ENCODE measurements at regions not wholly inside any gene's neighbourhood (a gene's known extent, or its start where the extent isn't known, plus 50 kb on each side); places are given as distances from the start of the nearest gene placed in this dataset.

GRCh38 chr16:85419503-85420408 is 193.4 kb upstream of the GSE1 start:
- Histone ChIP-seq H3K27ac (no peak overlapping the region), H4K20me1 (ENCODE audit: insufficient read depth) (peaks cover 5% of the 10 kb centered on the region; the same call in 1 of the 2 replicates), H3K27me3 (ENCODE audit: insufficient read depth, low read depth) (no peaks in the 10 kb centered on the region), H3K9me2 (ENCODE audit: insufficient read depth) (no peaks in the 10 kb centered on the region), H3K4me2 (no peak overlapping the region), H3K79me2 (ENCODE audit: low read depth) (no peaks in the 10 kb centered on the region), H2AFZ (no peak overlapping the region), H3F3A (ENCODE audit: insufficient read depth, low read depth) (peaks cover 15% of the 10 kb centered on the region; the same call in 1 of the 2 replicates), H3K4me3 (no peak overlapping the region), H3K9me3 (ENCODE audit: insufficient read depth, low read depth) (no peaks in the 10 kb centered on the region), H3K4me1 (replicated peaks; ENCODE audit: insufficient read depth) (peaks cover 20% of the 10 kb centered on the region), H3K36me3 (ENCODE audit: low read depth) (no peaks in the 10 kb centered on the region)
- ChIA-PET CTCF (interaction anchor here (0.5 to 1.0 kb wide), 4 partner anchors 34 to 190 kb away, joined by 3 to 7 read pairs (median 3); no protein-coding TSS in a partner anchor), POLR2A (ENCODE audit: unreplicated experiment) (interaction anchor here (0.6 kb wide), 1 partner anchor 145 kb away, joined by 4 read pairs; no protein-coding TSS in a partner anchor)
- BruUV-seq (replicated peaks), result no TSS peak
- TF ChIP-seq CTCF (conservative IDR thresholded peaks at IDR 0.05), result no peak
- TF ChIP-seq EZH2 (IDR thresholded peaks at IDR 0.05; ENCODE audit: low read depth), result no peak
- no peak for DNase-seq
- intact Hi-C loops (cut with micrococcal nuclease; ENCODE audit: unreplicated experiment), result loop anchor here (5.0 kb wide), 2 partner anchors 53 to 138 kb away; no protein-coding TSS in a partner anchor

GRCh38 chr16:85420501-85421337 is 192.4 kb upstream of the GSE1 start:
- H3K27ac ChIP-seq, result no peak overlapping the region

More at GRCh38 chr16:85420501-85421337, 192.4 kb upstream of the GSE1 start:
- intact Hi-C loops (cut with micrococcal nuclease; ENCODE audit: unreplicated experiment), result loop anchor here (5.0 kb wide), 2 partner anchors 52 to 137 kb away; no protein-coding TSS in a partner anchor
- peaks cover 20% of the 10 kb centered on the region for H3K4me1 ChIP-seq (replicated peaks; ENCODE audit: insufficient read depth)
- CTCF ChIA-PET, result interaction anchor here (0.5 to 2.2 kb wide), 7 partner anchors 35 to 201 kb away, joined by 3 to 7 read pairs (median 3); no protein-coding TSS in a partner anchor
- H3K36me3 ChIP-seq (ENCODE audit: low read depth), result no peaks in the 10 kb centered on the region
- peaks cover 5% of the 10 kb centered on the region; the same call in 1 of the 2 replicates for H4K20me1 ChIP-seq (ENCODE audit: insufficient read depth)
- no peak overlapping the region for H3K4me2 ChIP-seq
- BruUV-seq (replicated peaks), result no TSS peak
- H3K27me3 ChIP-seq (ENCODE audit: insufficient read depth, low read depth), result no peaks in the 10 kb centered on the region
- H3K4me3 ChIP-seq, result no peak overlapping the region
- no peaks in the 10 kb centered on the region for H3K9me3 ChIP-seq (ENCODE audit: insufficient read depth, low read depth)
- peak; percentile 99 for TF ChIP-seq CTCF (conservative IDR thresholded peaks at IDR 0.05)
- TF ChIP-seq EZH2 (IDR thresholded peaks at IDR 0.05; ENCODE audit: low read depth), result no peak
- H2AFZ ChIP-seq, result no peak overlapping the region
- POLR2A ChIA-PET (ENCODE audit: unreplicated experiment), result interaction anchor here (0.6 kb wide), 1 partner anchor 144 kb away, joined by 4 read pairs; no protein-coding TSS in a partner anchor
- DNase-seq, result peak in 1 of 2 experiments; percentile 75
- H3F3A ChIP-seq (ENCODE audit: insufficient read depth, low read depth), result peaks cover 15% of the 10 kb centered on the region; the same call in 1 of the 2 replicates
- H3K79me2 ChIP-seq (ENCODE audit: low read depth), result no peaks in the 10 kb centered on the region
- H3K9me2 ChIP-seq (ENCODE audit: insufficient read depth), result no peaks in the 10 kb centered on the region

Measured in PC-9 (cell line).